ENCODE measurements at regions not wholly inside any gene's neighbourhood (a gene's known extent, or its start where the extent isn't known, plus 50 kb on each side); places are given as distances from the start of the nearest gene placed in this dataset.
"Not testable (repeated sequence)": the region's sequence is repeated elsewhere in the genome, so short reads cannot be mapped to it uniquely, and the experiment has no call there.

GRCh38 chr4:98828801-98829200 is 100.1 kb downstream of the EIF4E start:
- no peak for DNase-seq (ENCODE audit: low read depth, low spot score)
- ChIA-PET CTCF (no interaction called here), POLR2A (no interaction called here)
- TF ChIP-seq CTCF (IDR thresholded peaks at IDR 0.05; ENCODE audit: low read depth, low read length) = peak; percentile 8; the same call in 1 of the 2 replicates
- H3K9me3 ChIP-seq (ENCODE audit: control insufficient read depth, insufficient read depth, low read length) = no peaks in the 10 kb centered on the region
- H3K27ac ChIP-seq (ENCODE audit: low read depth, low read length) = no peak overlapping the region
- no peak overlapping the region for H3K4me3 ChIP-seq (ENCODE audit: low read depth, low read length)
- H3K27me3 ChIP-seq (ENCODE audit: control insufficient read depth, insufficient read depth, low read length) = no peaks in the 10 kb centered on the region

- DNase-seq (ENCODE audit: low read depth, low spot score) = no peak
- Histone ChIP-seq H3K4me3 (ENCODE audit: low read depth, low read length) (no peak overlapping the region), H3K27me3 (ENCODE audit: control insufficient read depth, insufficient read depth, low read length) (no peaks in the 10 kb centered on the region), H3K9me3 (ENCODE audit: control insufficient read depth, insufficient read depth, low read length) (no peaks in the 10 kb centered on the region), H3K27ac (ENCODE audit: low read depth, low read length) (no peak overlapping the region)
- no peak for TF ChIP-seq CTCF (IDR thresholded peaks at IDR 0.05; ENCODE audit: low read depth, low read length)
- CTCF ChIA-PET = no interaction called here
- POLR2A ChIA-PET = no interaction called here
Measured at GRCh38 chr4:98827661-98828060, 101.3 kb downstream of the EIF4E start.

GRCh38 chr4:98822144-98822543 is 106.8 kb downstream of the EIF4E start:
- Histone ChIP-seq H3K4me3 (ENCODE audit: low read depth, low read length) (no peak overlapping the region), H3K27ac (ENCODE audit: low read depth, low read length) (no peak overlapping the region), H3K9me3 (ENCODE audit: control insufficient read depth, insufficient read depth, low read length) (no peaks in the 10 kb centered on the region), H3K27me3 (ENCODE audit: control insufficient read depth, insufficient read depth, low read length) (no peaks in the 10 kb centered on the region)
- ChIA-PET POLR2A (interaction anchor here (0.6 kb wide), 1 partner anchor 28 kb away, joined by 4 read pairs; no protein-coding TSS in a partner anchor), CTCF (interaction anchor here (0.6 kb wide), 1 partner anchor 30 kb away, joined by 3 read pairs; no protein-coding TSS in a partner anchor)
- TF ChIP-seq CTCF (IDR thresholded peaks at IDR 0.05; ENCODE audit: low read depth, low read length) = no peak
- DNase-seq (ENCODE audit: low read depth, low spot score) = no peak

- CTCF ChIA-PET; H3K9me3 ChIP-seq (ENCODE audit: control insufficient read depth, insufficient read depth, low read length); H3K4me3 ChIP-seq (ENCODE audit: low read depth, low read length); H3K27ac ChIP-seq (ENCODE audit: low read depth, low read length); POLR2A ChIA-PET; H3K27me3 ChIP-seq (ENCODE audit: control insufficient read depth, insufficient read depth, low read length); DNase-seq (ENCODE audit: low read depth, low spot score): not testable (repeated sequence)
Measured at GRCh38 chr4:98818116-98818515, 110.8 kb downstream of the EIF4E start.

GRCh38 chr4:98816816-98817215 is 112.1 kb downstream of the EIF4E start:
- H3K27me3 ChIP-seq (ENCODE audit: control insufficient read depth, insufficient read depth, low read length) = no peaks in the 10 kb centered on the region
- no peak overlapping the region for H3K27ac ChIP-seq (ENCODE audit: low read depth, low read length)
- no peaks in the 10 kb centered on the region for H3K9me3 ChIP-seq (ENCODE audit: control insufficient read depth, insufficient read depth, low read length)
- CTCF ChIA-PET = no interaction called here
- POLR2A ChIA-PET = no interaction called here
- no peak for DNase-seq (ENCODE audit: low read depth, low spot score)
- no peak for TF ChIP-seq CTCF (IDR thresholded peaks at IDR 0.05; ENCODE audit: low read depth, low read length)
- H3K4me3 ChIP-seq (ENCODE audit: low read depth, low read length) = no peak overlapping the region

- H3K9me3 ChIP-seq (ENCODE audit: control insufficient read depth, insufficient read depth, low read length) = no peaks in the 10 kb centered on the region
Measured at GRCh38 chr4:98816386-98816785, 112.5 kb downstream of the EIF4E start.

More at GRCh38 chr4:98816386-98816785, 112.5 kb downstream of the EIF4E start:
- DNase-seq (ENCODE audit: low read depth, low spot score) = no peak
- no peak for TF ChIP-seq CTCF (IDR thresholded peaks at IDR 0.05; ENCODE audit: low read depth, low read length)
- no peak overlapping the region for H3K27ac ChIP-seq (ENCODE audit: low read depth, low read length)
- CTCF ChIA-PET = no interaction called here
- POLR2A ChIA-PET = no interaction called here
- no peak overlapping the region for H3K4me3 ChIP-seq (ENCODE audit: low read depth, low read length)
- no peaks in the 10 kb centered on the region for H3K27me3 ChIP-seq (ENCODE audit: control insufficient read depth, insufficient read depth, low read length)

Measured in AG04450 (cell line).